ENCODE measurements at regions not wholly inside any gene's neighbourhood (a gene's known extent, or its start where the extent isn't known, plus 50 kb on each side); places are given as distances from the start of the nearest gene placed in this dataset.

DNA sequence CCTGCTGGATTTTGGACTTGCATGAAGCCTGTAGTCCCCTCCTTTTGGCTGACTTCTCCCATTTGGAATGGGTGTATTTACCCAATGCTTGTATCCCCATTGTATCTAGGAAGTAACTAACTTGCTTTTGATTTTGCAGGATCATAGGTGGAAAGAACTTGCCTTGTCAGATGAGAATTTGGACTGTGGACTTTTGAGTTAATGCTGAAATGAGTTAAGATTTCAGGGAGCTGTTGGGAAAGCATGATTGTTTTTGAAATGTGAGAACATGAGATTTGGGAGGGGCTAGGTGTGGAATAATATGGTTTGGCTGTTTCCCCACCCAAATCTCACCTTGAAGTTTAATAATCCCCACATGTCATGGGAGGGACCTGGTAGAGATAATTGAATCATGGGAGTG, 189.6 kb upstream of the CDKN2B start:
- no peak for TF ChIP-seq POLR2A (IDR thresholded peaks at IDR 0.05)
- TF ChIP-seq CTCF (IDR thresholded peaks at IDR 0.05): no peak

All from body of pancreas (tissue), 4 donors.